Spleen (tissue), 7 donors: ENCODE measurements at regions not wholly inside any gene's neighbourhood (a gene's known extent, or its start where the extent isn't known, plus 50 kb on each side); places are given as distances from the start of the nearest gene placed in this dataset.

Source experiments
- POLR2A ChIP-seq, 3 donors: fragments of 450-650 bp; IDR thresholded peaks; one replicate each; pipeline ENCODE4 v1.5.1; 2017; ENCODE audit warnings: antibody characterized with exemption in 3 of 3, mild to moderate bottlenecking in 1 of 3
- TF ChIP-seq, protein P1 (sequence below), 11 experiments: fragments of 200-600 bp in 7 of 11; fragments of 450-650 bp in 4 of 11; sonication (generic) in 4 of 11; IDR thresholded peaks in 8 of 11; conservative IDR thresholded peaks in 3 of 11; 1 replicate in 7 of 11; 2 replicates in 4 of 11; pipeline versions ENCODE4 v1.4.0 to v1.8.0; 2016 to 2021; ENCODE audit warnings: antibody characterized with exemption in 11 of 11, inconsistent platforms in 4 of 11, mild to moderate bottlenecking in 1 of 11
- donor health status: DM: no; HTN: no; CAD: no; lungs with moderate emphysema.
- donor health status: DM: no; HTN: no; CAD: no.
- donor health status: DM: no; HTN: no; CAD: no.

DNA sequence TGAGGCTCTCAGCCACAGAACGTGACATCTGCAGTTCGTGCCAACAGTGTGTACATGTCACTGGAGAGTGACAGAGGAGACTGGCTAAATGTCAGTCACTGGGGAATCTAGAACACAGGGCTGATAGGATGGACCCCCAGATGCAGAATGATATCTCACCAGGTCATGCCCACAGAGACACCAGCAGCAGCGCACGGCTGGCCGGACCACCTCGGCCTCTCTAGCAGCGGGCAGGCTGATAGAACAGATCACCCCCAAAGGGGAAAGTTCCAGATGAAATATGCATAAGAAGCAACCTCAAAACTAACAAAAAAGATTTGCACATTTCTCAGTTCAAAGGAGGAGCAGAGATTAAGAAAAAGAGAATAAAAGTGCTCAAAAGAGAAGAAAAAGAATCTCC is 266.5 kb downstream of the SEC23A start:
- TF ChIP-seq, protein P1, sequence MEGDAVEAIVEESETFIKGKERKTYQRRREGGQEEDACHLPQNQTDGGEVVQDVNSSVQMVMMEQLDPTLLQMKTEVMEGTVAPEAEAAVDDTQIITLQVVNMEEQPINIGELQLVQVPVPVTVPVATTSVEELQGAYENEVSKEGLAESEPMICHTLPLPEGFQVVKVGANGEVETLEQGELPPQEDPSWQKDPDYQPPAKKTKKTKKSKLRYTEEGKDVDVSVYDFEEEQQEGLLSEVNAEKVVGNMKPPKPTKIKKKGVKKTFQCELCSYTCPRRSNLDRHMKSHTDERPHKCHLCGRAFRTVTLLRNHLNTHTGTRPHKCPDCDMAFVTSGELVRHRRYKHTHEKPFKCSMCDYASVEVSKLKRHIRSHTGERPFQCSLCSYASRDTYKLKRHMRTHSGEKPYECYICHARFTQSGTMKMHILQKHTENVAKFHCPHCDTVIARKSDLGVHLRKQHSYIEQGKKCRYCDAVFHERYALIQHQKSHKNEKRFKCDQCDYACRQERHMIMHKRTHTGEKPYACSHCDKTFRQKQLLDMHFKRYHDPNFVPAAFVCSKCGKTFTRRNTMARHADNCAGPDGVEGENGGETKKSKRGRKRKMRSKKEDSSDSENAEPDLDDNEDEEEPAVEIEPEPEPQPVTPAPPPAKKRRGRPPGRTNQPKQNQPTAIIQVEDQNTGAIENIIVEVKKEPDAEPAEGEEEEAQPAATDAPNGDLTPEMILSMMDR (IDR thresholded peaks at IDR 0.05 in 8 of 11, conservative IDR thresholded peaks at IDR 0.05 in 3 of 11): no peak
- no peak for TF ChIP-seq POLR2A (IDR thresholded peaks at IDR 0.05)
